SK-N-MC (cell line): ENCODE measurements at regions not wholly inside any gene's neighbourhood (a gene's known extent, or its start where the extent isn't known, plus 50 kb on each side); places are given as distances from the start of the nearest gene placed in this dataset.

ENCODE experiments used
- DNase-seq: peaks from one replicate; pipeline ENCODE4 v3.0.0-alpha.2; 2011; ENCODE audit warnings: low read depth, low spot score
- H3K27ac ChIP-seq: fragments of 200-600 bp; sonication (generic); 2 replicates; pipeline ENCODE4 v1.5.1; 2016; ENCODE audit warnings: mixed run types
- H3K36me3 ChIP-seq: fragments of 200-600 bp; sonication (generic); 2 replicates; pipeline ENCODE4 v1.6.1; 2017; ENCODE audit warnings: antibody characterized with exemption, low read length, mixed read lengths; ENCODE audit not compliant: insufficient read depth
- H3K4me3 ChIP-seq: fragments of 200-600 bp; sonication (generic); 2 replicates; pipeline ENCODE4 v1.5.1; 2016
- H3K9ac ChIP-seq: fragments of 200-600 bp; sonication (generic); 2 replicates; pipeline ENCODE4 v1.8.0; 2017; ENCODE audit warnings: mixed run types, mixed read lengths; ENCODE audit not compliant: insufficient read length
- H3K9me3 ChIP-seq: fragments of 200-600 bp; sonication (generic); 2 replicates; pipeline ENCODE4 v1.6.1; 2017; ENCODE audit warnings: low read depth, mild to moderate bottlenecking, antibody characterized with exemption, low read length, moderate library complexity, mixed read lengths
- EZH2 ChIP-seq: fragments of 200-600 bp; sonication (generic); IDR thresholded peaks from one replicate; pipeline ENCODE4 v1.6.1; 2017; ENCODE audit warnings: antibody characterized with exemption
- FOXP2 ChIP-seq: optimal IDR thresholded peaks from 2 replicates; pipeline ENCODE3; 2011; ENCODE audit warnings: mild to moderate bottlenecking, moderate library complexity; ENCODE audit not compliant: insufficient read depth; ENCODE audit errors: extremely low read length, control extremely low read depth
- POLR2AphosphoS5 ChIP-seq: IDR thresholded peaks from 2 replicates; pipeline ENCODE4 v1.6.1; 2012; ENCODE audit warnings: mild to moderate bottlenecking, low read depth, low read length, borderline replicate concordance

GRCh38 chrX:42432552-42432951, 345.4 kb downstream of the PPP1R2C start:
- Histone ChIP-seq H3K9ac (no peak overlapping the region), H3K4me3 (no peak overlapping the region), H3K27ac (no peak overlapping the region), H3K9me3 (no peaks in the 10 kb centered on the region), H3K36me3 (no peaks in the 10 kb centered on the region)
- TF ChIP-seq POLR2AphosphoS5 (no peak), EZH2 (no peak)
- no peak for DNase-seq

- Histone ChIP-seq H3K36me3 (no peaks in the 10 kb centered on the region), H3K4me3 (no peak overlapping the region), H3K9ac (no peak overlapping the region), H3K9me3 (no peaks in the 10 kb centered on the region), H3K27ac (no peak overlapping the region)
- no peak for TF ChIP-seq FOXP2
- TF ChIP-seq POLR2AphosphoS5 = no peak
- no peak for TF ChIP-seq EZH2
- no peak for DNase-seq
Observed at GRCh38 chrX:42422961-42423360, 355.0 kb downstream of the PPP1R2C start.

GRCh38 chrX:42420426-42420825, 357.5 kb downstream of the PPP1R2C start:
- no peak for TF ChIP-seq FOXP2
- TF ChIP-seq EZH2 = no peak
- TF ChIP-seq POLR2AphosphoS5 = no peak
- Histone ChIP-seq H3K9me3 (no peaks in the 10 kb centered on the region), H3K4me3 (no peak overlapping the region), H3K27ac (no peak overlapping the region), H3K9ac (no peak overlapping the region), H3K36me3 (no peaks in the 10 kb centered on the region)
- DNase-seq = no peak

GRCh38 chrX:42415636-42416035, 362.3 kb downstream of the PPP1R2C start:
- H3K9me3 ChIP-seq = no peaks in the 10 kb centered on the region
- no peaks in the 10 kb centered on the region for H3K36me3 ChIP-seq
- no peak overlapping the region for H3K27ac ChIP-seq
- no peak for TF ChIP-seq POLR2AphosphoS5
- no peak overlapping the region for H3K4me3 ChIP-seq
- no peak overlapping the region for H3K9ac ChIP-seq
- DNase-seq = no peak

- DNase-seq = no peak
- Histone ChIP-seq H3K9me3 (no peaks in the 10 kb centered on the region), H3K27ac (no peak overlapping the region), H3K9ac (no peak overlapping the region), H3K4me3 (no peak overlapping the region), H3K36me3 (no peaks in the 10 kb centered on the region)
- TF ChIP-seq FOXP2 (no peak), EZH2 (no peak), POLR2AphosphoS5 (no peak)
Observed at GRCh38 chrX:42414057-42414456, 363.9 kb downstream of the PPP1R2C start.

- no peaks in the 10 kb centered on the region for H3K36me3 ChIP-seq
- DNase-seq = peak; percentile 51
- H3K4me3 ChIP-seq = peak overlapping the region; percentile 51
- H3K9ac ChIP-seq = no peak overlapping the region
- TF ChIP-seq FOXP2 (no peak), POLR2AphosphoS5 (no peak), EZH2 (no peak)
- peak overlapping the region; percentile 81 for H3K27ac ChIP-seq
- no peaks in the 10 kb centered on the region for H3K9me3 ChIP-seq
Observed at GRCh38 chrX:42399632-42400024, 378.3 kb downstream of the PPP1R2C start.

GRCh38 chrX:42398967-42399631, 378.9 kb downstream of the PPP1R2C start:
- H3K9ac ChIP-seq = no peak overlapping the region
- H3K27ac ChIP-seq = peak overlapping the region; percentile 81
- TF ChIP-seq POLR2AphosphoS5 (no peak), EZH2 (no peak), FOXP2 (no peak)
- H3K36me3 ChIP-seq = no peaks in the 10 kb centered on the region
- no peak for DNase-seq
- H3K9me3 ChIP-seq = no peaks in the 10 kb centered on the region
- H3K4me3 ChIP-seq = peak overlapping the region; percentile 51

GRCh38 chrX:42396136-42396535, 381.8 kb downstream of the PPP1R2C start:
- TF ChIP-seq FOXP2 = no peak
- Histone ChIP-seq H3K9ac (no peak overlapping the region), H3K27ac (no peak overlapping the region), H3K36me3 (no peaks in the 10 kb centered on the region), H3K4me3 (no peak overlapping the region), H3K9me3 (no peaks in the 10 kb centered on the region)
- DNase-seq = no peak

GRCh38 chrX:42392846-42393245, 385.1 kb downstream of the PPP1R2C start:
- no peaks in the 10 kb centered on the region for H3K36me3 ChIP-seq
- H3K27ac ChIP-seq = no peak overlapping the region
- no peak overlapping the region for H3K4me3 ChIP-seq
- no peak for TF ChIP-seq POLR2AphosphoS5
- TF ChIP-seq EZH2 = no peak
- TF ChIP-seq FOXP2 = no peak
- no peak for DNase-seq
- no peaks in the 10 kb centered on the region for H3K9me3 ChIP-seq
- H3K9ac ChIP-seq = no peak overlapping the region
